Ectodermal cell (in vitro differentiated cells): ENCODE measurements at regions not wholly inside any gene's neighbourhood (a gene's known extent, or its start where the extent isn't known, plus 50 kb on each side); places are given as distances from the start of the nearest gene placed in this dataset.

Source experiments
- H3K27ac ChIP-seq: 2 replicates; pipeline ENCODE4 v1.7.0; 2013; ENCODE audit warnings: mild to moderate bottlenecking, low read depth, low read length; ENCODE audit not compliant: insufficient read depth, poor library complexity, severe bottlenecking
- H3K27me3 ChIP-seq: 2 replicates; pipeline ENCODE4 v1.7.0; 2013; ENCODE audit warnings: mild to moderate bottlenecking, low read length; ENCODE audit not compliant: insufficient read depth, control insufficient read depth, poor library complexity, severe bottlenecking
- H3K36me3 ChIP-seq: one replicate; pipeline ENCODE4 v1.7.0; 2013; ENCODE audit warnings: low read length; ENCODE audit not compliant: control insufficient read depth, insufficient read depth
- H3K4me1 ChIP-seq: one replicate; pipeline ENCODE4 v1.7.0; 2013; ENCODE audit warnings: low read length; ENCODE audit not compliant: control insufficient read depth, insufficient read depth
- H3K4me3 ChIP-seq: 2 replicates; pipeline ENCODE4 v1.7.0; 2013; ENCODE audit warnings: low read depth, low read length, control low read depth; ENCODE audit not compliant: insufficient read depth
- H3K9me3 ChIP-seq: 2 replicates; pipeline ENCODE4 v1.7.0; 2013; ENCODE audit warnings: mild to moderate bottlenecking, low read length, moderate library complexity; ENCODE audit not compliant: control insufficient read depth
- WGBS, 2 experiments: methylation state at CpG; one replicate each; pipeline ENCODE4 v1.1.7; 2013; ENCODE audit warnings: missing lambda C conversion rate in 2 of 2; 5-methylcytosine and 5-hydroxymethylcytosine counted together

- Histone ChIP-seq H3K36me3 (no peaks in the 10 kb centered on the region), H3K9me3 (no peaks in the 10 kb centered on the region), H3K27ac (no peak overlapping the region), H3K4me1 (no peaks in the 10 kb centered on the region), H3K27me3 (no peaks in the 10 kb centered on the region), H3K4me3 (no peak overlapping the region)
- 61 to 65% methylated on average over 3 of the region's 4 CpGs for WGBS, 2 experiments
These were observed 59.2 kb upstream of the SPAG17 start for GRCh38 chr1:118244194-118244593.

- 87 to 88% methylated on average over 4 of the region's 4 CpGs for WGBS, 2 experiments
- H3K27ac ChIP-seq = no peak overlapping the region
- no peaks in the 10 kb centered on the region for H3K4me1 ChIP-seq
- no peaks in the 10 kb centered on the region for H3K9me3 ChIP-seq
- no peaks in the 10 kb centered on the region for H3K27me3 ChIP-seq
- no peak overlapping the region for H3K4me3 ChIP-seq
- no peaks in the 10 kb centered on the region for H3K36me3 ChIP-seq
These were observed 58.2 kb upstream of the SPAG17 start for GRCh38 chr1:118243269-118243668.
